ENCODE measurements at regions not wholly inside any gene's neighbourhood (a gene's known extent, or its start where the extent isn't known, plus 50 kb on each side); places are given as distances from the start of the nearest gene placed in this dataset.

- TF ChIP-seq PRDM15 (CRISPR knock-in tag; IDR thresholded peaks at IDR 0.05) (no peak), NR1H2 (CRISPR knock-in tag; IDR thresholded peaks at IDR 0.05) (no peak)
Measured at GRCh38 chr3:152209776-152210175, 59.0 kb upstream of the MBNL1 start (continued).

- H3K9me3 Mint-ChIP-seq: no peaks in the 10 kb centered on the region
- DNase-seq (ENCODE audit: low spot score) (no peak), ATAC-seq (no peak)
- H3K36me3 Mint-ChIP-seq: no peaks in the 10 kb centered on the region
- TF ChIP-seq PRRX2 (CRISPR knock-in tag; IDR thresholded peaks at IDR 0.05) (no peak), CBFB (CRISPR knock-in tag; IDR thresholded peaks at IDR 0.05; ENCODE audit: low read depth) (no peak), E2F5 (CRISPR knock-in tag; IDR thresholded peaks at IDR 0.05) (no peak), NFE2L1 (CRISPR knock-in tag; IDR thresholded peaks at IDR 0.05) (no peak), FOXP1 (CRISPR knock-in tag; IDR thresholded peaks at IDR 0.05; ENCODE audit: borderline replicate concordance) (no peak), ZNF671 (CRISPR knock-in tag; IDR thresholded peaks at IDR 0.05) (no peak)
- no peak overlapping the region for H3K4me3 Mint-ChIP-seq
- POLR2A ChIA-PET: no interaction called here
- H3K4me1 Mint-ChIP-seq: peaks cover 10% of the 10 kb centered on the region
- no peak overlapping the region for H3K27ac Mint-ChIP-seq
- CTCF ChIA-PET: no interaction called here
- H3K27me3 Mint-ChIP-seq (ENCODE audit: low read depth): no peaks in the 10 kb centered on the region
Measured at GRCh38 chr3:152210697-152211096, 58.0 kb upstream of the MBNL1 start.

GRCh38 chr3:152211655-152212054 lies 57.1 kb upstream of the MBNL1 start:
- no peak for DNase-seq (ENCODE audit: low spot score)
- Mint-ChIP-seq H3K4me3 (no peak overlapping the region), H3K27me3 (ENCODE audit: low read depth) (no peaks in the 10 kb centered on the region), H3K27ac (no peak overlapping the region), H3K4me1 (peaks cover 9% of the 10 kb centered on the region), H3K9me3 (no peaks in the 10 kb centered on the region), H3K36me3 (no peaks in the 10 kb centered on the region)
- ChIA-PET CTCF (no interaction called here), POLR2A (no interaction called here)
- ATAC-seq: no peak
- no peak for TF ChIP-seq GABPB1 (CRISPR knock-in tag; IDR thresholded peaks at IDR 0.05)
- TF ChIP-seq IRF1 (CRISPR knock-in tag; IDR thresholded peaks at IDR 0.05): no peak
- no peak for TF ChIP-seq RORB (CRISPR knock-in tag; IDR thresholded peaks at IDR 0.05)
- TF ChIP-seq E2F4 (CRISPR knock-in tag; IDR thresholded peaks at IDR 0.05; ENCODE audit: borderline replicate concordance, low read depth): no peak
- TF ChIP-seq ZNF121 (CRISPR knock-in tag; IDR thresholded peaks at IDR 0.05): no peak
- TF ChIP-seq CTCF (IDR thresholded peaks at IDR 0.05): no peak
- no peak for TF ChIP-seq ZNF263 (CRISPR knock-in tag; IDR thresholded peaks at IDR 0.05; ENCODE audit: low read depth)
- TF ChIP-seq ATF6 (CRISPR knock-in tag; IDR thresholded peaks at IDR 0.05): no peak
- TF ChIP-seq USF2 (CRISPR knock-in tag; IDR thresholded peaks at IDR 0.05): no peak
- TF ChIP-seq CDX4 (CRISPR knock-in tag; IDR thresholded peaks at IDR 0.05; ENCODE audit: borderline replicate concordance): no peak
- no peak for TF ChIP-seq ZNF423 (CRISPR knock-in tag; IDR thresholded peaks at IDR 0.05)
- TF ChIP-seq CBFB (CRISPR knock-in tag; IDR thresholded peaks at IDR 0.05; ENCODE audit: low read depth): no peak
